ENCODE measurements at regions not wholly inside any gene's neighbourhood (a gene's known extent, or its start where the extent isn't known, plus 50 kb on each side); places are given as distances from the start of the nearest gene placed in this dataset.

- Histone ChIP-seq H3K27me3 (ENCODE audit: control insufficient read depth in 1 of 2, insufficient read depth in 2 of 2, low read length in 2 of 2) (no peaks in the 10 kb centered on the region), H3K36me3 (ENCODE audit: insufficient read depth, low read length) (no peaks in the 10 kb centered on the region), H3K9me3 (ENCODE audit: low read length) (no peaks in the 10 kb centered on the region), H3K4me3 (ENCODE audit: low read depth in 1 of 2, low read length in 2 of 2) (no peak overlapping the region), H3K9ac (ENCODE audit: low read length) (no peak overlapping the region), H3K27ac (ENCODE audit: low read depth, low read length) (no peak overlapping the region), H3K4me1 (ENCODE audit: insufficient read depth, low read length) (no peaks in the 10 kb centered on the region)
Observed at GRCh38 chr1:30173560-30173959, 549.8 kb downstream of the MATN1 start.

GRCh38 chr1:30172757-30173156 lies 550.6 kb downstream of the MATN1 start:
- no peak overlapping the region for H3K27ac ChIP-seq (ENCODE audit: low read depth, low read length)
- no peaks in the 10 kb centered on the region for H3K4me1 ChIP-seq (ENCODE audit: insufficient read depth, low read length)
- no peaks in the 10 kb centered on the region for H3K36me3 ChIP-seq (ENCODE audit: insufficient read depth, low read length)
- no peak overlapping the region for H3K4me3 ChIP-seq (ENCODE audit: low read depth in 1 of 2, low read length in 2 of 2)
- H3K9ac ChIP-seq (ENCODE audit: low read length), result no peak overlapping the region
- no peaks in the 10 kb centered on the region for H3K27me3 ChIP-seq (ENCODE audit: control insufficient read depth in 1 of 2, insufficient read depth in 2 of 2, low read length in 2 of 2)
- H3K9me3 ChIP-seq (ENCODE audit: low read length), result no peaks in the 10 kb centered on the region

- no peaks in the 10 kb centered on the region for H3K36me3 ChIP-seq (ENCODE audit: insufficient read depth, low read length)
- H3K9ac ChIP-seq (ENCODE audit: low read length), result no peak overlapping the region
- H3K9me3 ChIP-seq (ENCODE audit: low read length), result no peaks in the 10 kb centered on the region
Observed at GRCh38 chr1:30172299-30172694, 551.1 kb downstream of the MATN1 start.

GRCh38 chr1:30171537-30172298 lies 551.7 kb downstream of the MATN1 start:
- Histone ChIP-seq H3K4me1 (ENCODE audit: insufficient read depth, low read length) (no peaks in the 10 kb centered on the region), H3K4me3 (ENCODE audit: low read depth in 1 of 2, low read length in 2 of 2) (no peak overlapping the region), H3K36me3 (ENCODE audit: insufficient read depth, low read length) (no peaks in the 10 kb centered on the region)

More at GRCh38 chr1:30172299-30172694, 551.1 kb downstream of the MATN1 start:
- Histone ChIP-seq H3K27ac (ENCODE audit: low read depth, low read length) (no peak overlapping the region), H3K4me3 (ENCODE audit: low read depth in 1 of 2, low read length in 2 of 2) (no peak overlapping the region), H3K27me3 (ENCODE audit: control insufficient read depth in 1 of 2, insufficient read depth in 2 of 2, low read length in 2 of 2) (no peaks in the 10 kb centered on the region), H3K4me1 (ENCODE audit: insufficient read depth, low read length) (no peaks in the 10 kb centered on the region)

DNA sequence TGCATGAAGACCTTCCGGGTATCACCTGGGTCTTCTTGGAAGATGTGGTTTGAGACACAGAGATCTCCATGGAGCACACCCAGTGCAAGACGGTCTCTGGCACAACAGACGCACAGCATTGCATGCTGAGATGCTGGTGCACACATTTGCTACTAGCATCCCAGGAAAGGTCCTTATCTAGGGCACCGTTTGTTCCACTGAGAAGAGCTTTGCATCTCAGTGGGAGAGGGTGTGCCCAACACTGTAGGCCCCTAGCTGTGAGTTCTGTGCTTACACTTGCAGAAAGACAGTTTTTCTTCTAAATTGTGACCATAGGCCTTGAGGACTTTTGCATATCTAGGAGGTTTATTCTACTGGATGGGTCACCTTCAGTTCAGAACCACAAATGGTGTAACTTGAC lies 554.1 kb downstream of the MATN1 start:
- H3K9me3 ChIP-seq (ENCODE audit: low read length), result no peaks in the 10 kb centered on the region

More at GRCh38 chr1:30171537-30172298, 551.7 kb downstream of the MATN1 start:
- no peak overlapping the region for H3K27ac ChIP-seq (ENCODE audit: low read depth, low read length)
- H3K9ac ChIP-seq (ENCODE audit: low read length), result no peak overlapping the region
- H3K9me3 ChIP-seq (ENCODE audit: low read length), result no peaks in the 10 kb centered on the region
- H3K27me3 ChIP-seq (ENCODE audit: control insufficient read depth in 1 of 2, insufficient read depth in 2 of 2, low read length in 2 of 2), result no peaks in the 10 kb centered on the region

GRCh38 chr1:30166174-30166573 lies 557.2 kb downstream of the MATN1 start:
- Histone ChIP-seq H3K27ac (ENCODE audit: low read depth, low read length) (no peak overlapping the region), H3K4me1 (ENCODE audit: insufficient read depth, low read length) (no peaks in the 10 kb centered on the region), H3K9ac (ENCODE audit: low read length) (no peak overlapping the region), H3K4me3 (ENCODE audit: low read depth in 1 of 2, low read length in 2 of 2) (no peak overlapping the region), H3K36me3 (ENCODE audit: insufficient read depth, low read length) (no peaks in the 10 kb centered on the region), H3K27me3 (ENCODE audit: control insufficient read depth in 1 of 2, insufficient read depth in 2 of 2, low read length in 2 of 2) (no peaks in the 10 kb centered on the region), H3K9me3 (ENCODE audit: low read length) (no peaks in the 10 kb centered on the region)

More for the DNA sequence above, 554.1 kb downstream of the MATN1 start:
- Histone ChIP-seq H3K36me3 (ENCODE audit: insufficient read depth, low read length) (no peaks in the 10 kb centered on the region), H3K4me3 (ENCODE audit: low read depth in 1 of 2, low read length in 2 of 2) (no peak overlapping the region), H3K9ac (ENCODE audit: low read length) (no peak overlapping the region), H3K27me3 (ENCODE audit: control insufficient read depth in 1 of 2, insufficient read depth in 2 of 2, low read length in 2 of 2) (no peaks in the 10 kb centered on the region), H3K27ac (ENCODE audit: low read depth, low read length) (no peak overlapping the region), H3K4me1 (ENCODE audit: insufficient read depth, low read length) (no peaks in the 10 kb centered on the region)

- Histone ChIP-seq H3K9me3 (ENCODE audit: low read length) (no peaks in the 10 kb centered on the region), H3K27me3 (ENCODE audit: control insufficient read depth in 1 of 2, insufficient read depth in 2 of 2, low read length in 2 of 2) (no peaks in the 10 kb centered on the region), H3K9ac (ENCODE audit: low read length) (no peak overlapping the region), H3K36me3 (ENCODE audit: insufficient read depth, low read length) (no peaks in the 10 kb centered on the region), H3K4me1 (ENCODE audit: insufficient read depth, low read length) (no peaks in the 10 kb centered on the region), H3K27ac (ENCODE audit: low read depth, low read length) (no peak overlapping the region), H3K4me3 (ENCODE audit: low read depth in 1 of 2, low read length in 2 of 2) (no peak overlapping the region)
Observed at GRCh38 chr1:30165116-30165515, 558.3 kb downstream of the MATN1 start.

GRCh38 chr1:30164693-30165092 lies 558.7 kb downstream of the MATN1 start:
- H3K4me3 ChIP-seq (ENCODE audit: low read depth in 1 of 2, low read length in 2 of 2), result no peak overlapping the region
- H3K9me3 ChIP-seq (ENCODE audit: low read length), result no peaks in the 10 kb centered on the region

DNA sequence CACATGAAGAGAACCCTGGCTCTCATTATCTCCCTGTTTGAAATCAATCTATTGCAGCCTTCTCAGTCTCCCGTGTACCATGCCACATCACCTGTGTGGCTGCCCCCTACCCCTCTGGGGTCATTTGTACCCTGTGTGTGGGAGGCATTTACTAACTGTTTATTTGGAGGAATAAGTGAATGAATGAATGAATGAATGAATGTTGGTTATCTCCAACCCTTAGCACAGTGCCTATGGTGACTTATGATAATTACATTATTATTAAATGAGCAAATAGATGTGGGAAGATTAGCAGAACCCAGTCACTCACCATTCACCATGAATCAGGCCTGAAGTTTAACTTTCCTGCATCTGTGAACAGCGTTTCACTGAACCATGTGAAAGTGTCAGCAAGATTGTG lies 560.8 kb downstream of the MATN1 start:
- no peaks in the 10 kb centered on the region for H3K9me3 ChIP-seq (ENCODE audit: low read length)
- H3K9ac ChIP-seq (ENCODE audit: low read length), result no peak overlapping the region
- no peak overlapping the region for H3K4me3 ChIP-seq (ENCODE audit: low read depth in 1 of 2, low read length in 2 of 2)
- H3K27me3 ChIP-seq (ENCODE audit: control insufficient read depth in 1 of 2, insufficient read depth in 2 of 2, low read length in 2 of 2), result no peaks in the 10 kb centered on the region
- no peaks in the 10 kb centered on the region for H3K4me1 ChIP-seq (ENCODE audit: insufficient read depth, low read length)
- H3K36me3 ChIP-seq (ENCODE audit: insufficient read depth, low read length), result no peaks in the 10 kb centered on the region
- H3K27ac ChIP-seq (ENCODE audit: low read depth, low read length), result no peak overlapping the region

More at GRCh38 chr1:30164693-30165092, 558.7 kb downstream of the MATN1 start:
- no peaks in the 10 kb centered on the region for H3K4me1 ChIP-seq (ENCODE audit: insufficient read depth, low read length)
- no peak overlapping the region for H3K27ac ChIP-seq (ENCODE audit: low read depth, low read length)
- H3K9ac ChIP-seq (ENCODE audit: low read length), result no peak overlapping the region
- no peaks in the 10 kb centered on the region for H3K27me3 ChIP-seq (ENCODE audit: control insufficient read depth in 1 of 2, insufficient read depth in 2 of 2, low read length in 2 of 2)
- no peaks in the 10 kb centered on the region for H3K36me3 ChIP-seq (ENCODE audit: insufficient read depth, low read length)

GRCh38 chr1:30161953-30162352 lies 561.4 kb downstream of the MATN1 start:
- H3K4me3 ChIP-seq (ENCODE audit: low read depth in 1 of 2, low read length in 2 of 2), result no peak overlapping the region
- H3K9me3 ChIP-seq (ENCODE audit: low read length), result no peaks in the 10 kb centered on the region
- H3K9ac ChIP-seq (ENCODE audit: low read length), result no peak overlapping the region
- no peaks in the 10 kb centered on the region for H3K36me3 ChIP-seq (ENCODE audit: insufficient read depth, low read length)
- H3K27ac ChIP-seq (ENCODE audit: low read depth, low read length), result no peak overlapping the region
- H3K27me3 ChIP-seq (ENCODE audit: control insufficient read depth in 1 of 2, insufficient read depth in 2 of 2, low read length in 2 of 2), result no peaks in the 10 kb centered on the region
- no peaks in the 10 kb centered on the region for H3K4me1 ChIP-seq (ENCODE audit: insufficient read depth, low read length)

DNA sequence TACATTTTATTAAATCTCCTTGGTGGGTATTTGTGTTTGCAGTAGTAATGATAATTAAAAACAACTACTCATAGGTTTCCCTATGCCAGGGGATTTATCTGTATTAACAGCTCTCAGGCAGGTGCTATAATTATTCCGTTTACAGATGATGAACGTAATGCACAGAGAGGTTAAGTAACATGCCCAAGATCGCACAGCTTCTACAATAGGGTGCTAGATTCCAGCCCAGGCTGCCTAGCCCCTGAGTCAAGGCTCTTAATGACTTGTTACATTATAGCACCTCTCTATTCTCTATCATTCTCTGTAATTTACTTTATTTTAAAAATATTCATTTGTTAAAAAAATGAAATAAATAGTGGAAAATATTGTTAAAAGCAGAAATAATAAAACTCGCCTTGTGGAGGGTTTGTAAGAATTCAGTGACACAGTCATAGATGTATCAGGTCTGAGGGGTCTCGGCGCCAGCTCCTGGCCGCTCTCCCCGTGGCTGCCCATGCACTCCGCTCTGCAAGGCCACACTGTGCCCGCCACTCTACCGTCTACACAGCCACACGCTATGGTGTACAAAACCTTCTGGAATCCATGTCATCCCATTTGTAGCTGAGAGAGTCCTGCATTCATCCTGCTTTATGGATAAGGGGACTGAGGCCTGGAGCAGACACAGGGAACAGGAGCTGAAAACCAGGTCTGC lies 562.2 kb downstream of the MATN1 start:
- H3K27ac ChIP-seq (ENCODE audit: low read depth, low read length), result no peak overlapping the region
- no peaks in the 10 kb centered on the region for H3K36me3 ChIP-seq (ENCODE audit: insufficient read depth, low read length)
- no peaks in the 10 kb centered on the region for H3K9me3 ChIP-seq (ENCODE audit: low read length)
- H3K4me3 ChIP-seq (ENCODE audit: low read depth in 1 of 2, low read length in 2 of 2), result no peak overlapping the region
- H3K4me1 ChIP-seq (ENCODE audit: insufficient read depth, low read length), result no peaks in the 10 kb centered on the region
- no peaks in the 10 kb centered on the region for H3K27me3 ChIP-seq (ENCODE audit: control insufficient read depth in 1 of 2, insufficient read depth in 2 of 2, low read length in 2 of 2)
- no peak overlapping the region for H3K9ac ChIP-seq (ENCODE audit: low read length)

Measured in muscle layer of colon (tissue), 2 donors.